Left ventricle myocardium inferior (tissue), 1 donor: ENCODE measurements at regions not wholly inside any gene's neighbourhood (a gene's known extent, or its start where the extent isn't known, plus 50 kb on each side); places are given as distances from the start of the nearest gene placed in this dataset.

ENCODE experiments used
- DNase-seq: peaks from one replicate; pipeline ENCODE4 v3.0.0-alpha.2; 2020
- H3K27ac ChIP-seq: fragments of 200-600 bp; replicated peaks from 2 replicates; pipeline ENCODE4 v1.8.0; 2021
- H3K27me3 ChIP-seq: fragments of 200-600 bp; 2 replicates; pipeline ENCODE4 v1.8.0; 2021; ENCODE audit warnings: low read depth
- H3K36me3 ChIP-seq: fragments of 200-600 bp; 2 replicates; pipeline ENCODE4 v1.8.0; 2021
- H3K4me1 ChIP-seq: fragments of 200-600 bp; 2 replicates; pipeline ENCODE4 v1.8.0; 2021
- H3K4me3 ChIP-seq: fragments of 200-600 bp; 2 replicates; pipeline ENCODE4 v1.8.0; 2021; ENCODE audit warnings: mild to moderate bottlenecking, moderate library complexity
- H3K9me3 ChIP-seq: fragments of 200-600 bp; replicated peaks from 2 replicates; pipeline ENCODE4 v1.8.0; 2021
- intact Hi-C: fragments of 100-400 bp; cut with micrococcal nuclease; formaldehyde crosslinking; loops from one replicate; pipeline ENCODE4 v1.11.0; 2022
- TF ChIP-seq, protein P1 (sequence below): fragments of 200-600 bp; IDR thresholded peaks from 2 replicates; pipeline ENCODE4 v1.8.0; 2021; ENCODE audit warnings: antibody characterized with exemption, mild to moderate bottlenecking, borderline replicate concordance
- donor health status: DM: no; HTN: yes; CAD: no; lungs with severe emphysema.

- H3K4me1 ChIP-seq: no peaks in the 10 kb centered on the region
- no peak for DNase-seq
- H3K36me3 ChIP-seq: no peaks in the 10 kb centered on the region
- intact Hi-C loops: no loop called here
- TF ChIP-seq, protein P1, sequence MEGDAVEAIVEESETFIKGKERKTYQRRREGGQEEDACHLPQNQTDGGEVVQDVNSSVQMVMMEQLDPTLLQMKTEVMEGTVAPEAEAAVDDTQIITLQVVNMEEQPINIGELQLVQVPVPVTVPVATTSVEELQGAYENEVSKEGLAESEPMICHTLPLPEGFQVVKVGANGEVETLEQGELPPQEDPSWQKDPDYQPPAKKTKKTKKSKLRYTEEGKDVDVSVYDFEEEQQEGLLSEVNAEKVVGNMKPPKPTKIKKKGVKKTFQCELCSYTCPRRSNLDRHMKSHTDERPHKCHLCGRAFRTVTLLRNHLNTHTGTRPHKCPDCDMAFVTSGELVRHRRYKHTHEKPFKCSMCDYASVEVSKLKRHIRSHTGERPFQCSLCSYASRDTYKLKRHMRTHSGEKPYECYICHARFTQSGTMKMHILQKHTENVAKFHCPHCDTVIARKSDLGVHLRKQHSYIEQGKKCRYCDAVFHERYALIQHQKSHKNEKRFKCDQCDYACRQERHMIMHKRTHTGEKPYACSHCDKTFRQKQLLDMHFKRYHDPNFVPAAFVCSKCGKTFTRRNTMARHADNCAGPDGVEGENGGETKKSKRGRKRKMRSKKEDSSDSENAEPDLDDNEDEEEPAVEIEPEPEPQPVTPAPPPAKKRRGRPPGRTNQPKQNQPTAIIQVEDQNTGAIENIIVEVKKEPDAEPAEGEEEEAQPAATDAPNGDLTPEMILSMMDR: no peak
- no peak overlapping the region for H3K4me3 ChIP-seq
- no peaks in the 10 kb centered on the region for H3K27me3 ChIP-seq
- H3K27ac ChIP-seq: no peak overlapping the region
- H3K9me3 ChIP-seq: peaks cover 3% of the 10 kb centered on the region
These were observed 990.0 kb upstream of the PABPC4L start for GRCh38 chr4:135191596-135191995.

GRCh38 chr4:135186002-135186401 is 984.4 kb upstream of the PABPC4L start:
- no peak overlapping the region for H3K27ac ChIP-seq
- TF ChIP-seq, protein P1: no peak
- no peak for DNase-seq
- no peaks in the 10 kb centered on the region for H3K4me1 ChIP-seq
- intact Hi-C loops: no loop called here
- peaks cover 17% of the 10 kb centered on the region for H3K9me3 ChIP-seq
- no peak overlapping the region for H3K4me3 ChIP-seq
- no peaks in the 10 kb centered on the region for H3K36me3 ChIP-seq
- H3K27me3 ChIP-seq: no peaks in the 10 kb centered on the region

DNA sequence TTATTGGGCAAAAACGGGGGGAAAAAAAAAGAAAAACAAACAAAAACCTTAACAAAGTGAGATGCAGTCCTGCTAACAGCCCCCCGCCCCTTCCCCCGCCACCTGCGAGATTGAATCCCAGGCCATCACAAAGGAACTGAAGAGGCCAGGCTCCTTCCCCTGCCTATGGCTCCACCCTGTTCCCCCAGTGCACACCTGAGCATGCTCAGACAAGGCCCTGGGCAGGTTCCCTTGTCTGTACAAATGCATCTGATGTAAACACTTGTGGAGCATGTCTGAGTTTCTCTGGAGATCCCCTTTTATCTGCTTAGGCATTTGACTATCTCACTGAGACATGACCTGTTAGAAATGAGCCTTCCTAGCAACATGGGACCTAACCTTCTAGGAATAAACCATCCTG is 983.7 kb upstream of the PABPC4L start:
- Histone ChIP-seq H3K27me3 (no peaks in the 10 kb centered on the region), H3K9me3 (peaks cover 17% of the 10 kb centered on the region), H3K27ac (no peak overlapping the region), H3K4me3 (no peak overlapping the region), H3K4me1 (no peaks in the 10 kb centered on the region), H3K36me3 (no peaks in the 10 kb centered on the region)
- intact Hi-C loops: no loop called here
- TF ChIP-seq, protein P1: no peak
- no peak for DNase-seq

- intact Hi-C loops: no loop called here
- TF ChIP-seq, protein P1: no peak
- H3K4me3 ChIP-seq: no peak overlapping the region
- H3K4me1 ChIP-seq: no peaks in the 10 kb centered on the region
- H3K27ac ChIP-seq: no peak overlapping the region
- no peaks in the 10 kb centered on the region for H3K36me3 ChIP-seq
- H3K9me3 ChIP-seq: peaks cover 17% of the 10 kb centered on the region
- H3K27me3 ChIP-seq: no peaks in the 10 kb centered on the region
- DNase-seq: no peak
These were observed 983.1 kb upstream of the PABPC4L start for GRCh38 chr4:135184715-135185114.

- Histone ChIP-seq H3K27ac (no peak overlapping the region), H3K4me3 (no peak overlapping the region), H3K9me3 (peaks cover 3% of the 10 kb centered on the region), H3K27me3 (no peaks in the 10 kb centered on the region), H3K36me3 (no peaks in the 10 kb centered on the region), H3K4me1 (no peaks in the 10 kb centered on the region)
- intact Hi-C loops: no loop called here
- DNase-seq: no peak
- TF ChIP-seq, protein P1: no peak
These were observed 975.7 kb upstream of the PABPC4L start for GRCh38 chr4:135177321-135177720.

- H3K27ac ChIP-seq: no peak overlapping the region
- no peaks in the 10 kb centered on the region for H3K4me1 ChIP-seq
- intact Hi-C loops: no loop called here
- no peaks in the 10 kb centered on the region for H3K27me3 ChIP-seq
- H3K9me3 ChIP-seq: no peaks in the 10 kb centered on the region
- TF ChIP-seq, protein P1: no peak
- no peaks in the 10 kb centered on the region for H3K36me3 ChIP-seq
- no peak overlapping the region for H3K4me3 ChIP-seq
- DNase-seq: no peak
These were observed 965.1 kb upstream of the PABPC4L start for GRCh38 chr4:135166661-135167060.
